Cerebellar cortex (tissue), 1 donor: ENCODE measurements at regions not wholly inside any gene's neighbourhood (a gene's known extent, or its start where the extent isn't known, plus 50 kb on each side); places are given as distances from the start of the nearest gene placed in this dataset.
"Not testable (repeated sequence)": the region's sequence is repeated elsewhere in the genome, so short reads cannot be mapped to it uniquely, and the experiment has no call there.

Source experiments
- DNase-seq: peaks from one replicate; pipeline ENCODE4 v3.0.0-alpha.2; 2015; ENCODE audit warnings: low spot score

DNA sequence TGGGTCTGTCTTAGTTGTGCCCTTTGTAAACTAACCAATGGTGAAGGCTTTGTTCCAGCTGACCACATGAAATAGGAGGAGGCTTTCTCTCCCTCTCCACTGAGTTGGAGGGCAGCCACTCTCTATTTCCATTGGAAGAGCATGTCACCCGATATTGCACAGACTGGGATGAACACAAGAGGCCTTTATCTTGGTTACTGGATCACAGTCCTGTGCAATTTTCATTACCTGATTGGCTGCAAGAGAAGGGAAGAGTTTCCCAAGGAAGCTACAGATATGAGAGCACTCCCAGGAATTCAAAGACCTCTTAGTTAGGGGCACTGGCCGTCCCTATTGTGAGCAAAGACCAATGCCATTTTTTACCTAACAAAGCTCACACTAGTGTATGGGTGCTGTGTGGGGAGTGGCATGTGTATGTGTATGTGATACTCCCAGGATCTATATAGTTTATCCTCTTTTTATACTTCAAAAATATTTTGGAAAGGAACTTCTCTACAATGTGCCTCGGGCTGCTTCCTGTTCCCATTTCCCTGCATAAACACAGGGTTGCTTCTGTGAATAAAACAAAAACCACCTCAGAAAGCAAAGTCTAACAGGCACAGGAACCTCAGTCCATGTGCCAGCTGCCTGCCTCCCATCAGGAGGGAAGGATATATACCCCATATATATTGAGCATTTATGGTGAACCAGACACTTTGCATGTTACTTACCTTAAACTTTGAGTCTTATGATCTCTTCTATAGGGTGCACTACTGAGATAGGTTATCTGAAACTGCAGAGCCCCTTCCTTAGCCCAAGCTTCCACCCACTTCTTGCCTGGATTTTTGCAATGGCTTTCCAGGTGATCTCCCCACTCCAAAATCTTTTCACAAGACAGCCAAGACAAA is 126.5 kb downstream of the RASSF10 start:
- peak; percentile 18 for DNase-seq

DNA sequence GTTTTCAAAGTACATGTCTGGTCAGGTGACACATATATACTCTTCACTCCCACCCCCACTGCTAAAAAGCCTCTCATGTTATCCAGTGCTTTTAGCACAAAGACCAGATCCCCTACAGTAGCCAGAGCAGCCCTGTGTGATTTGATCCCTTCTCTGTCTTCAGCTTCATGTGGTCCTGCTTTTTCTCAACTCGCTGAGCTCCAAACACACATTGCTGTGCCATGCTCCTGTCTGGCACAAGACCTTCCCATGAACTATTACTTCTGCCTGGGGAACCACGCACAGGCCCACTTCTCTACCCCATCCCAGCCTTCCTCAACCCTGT is 127.1 kb downstream of the RASSF10 start:
- DNase-seq = no peak

DNA sequence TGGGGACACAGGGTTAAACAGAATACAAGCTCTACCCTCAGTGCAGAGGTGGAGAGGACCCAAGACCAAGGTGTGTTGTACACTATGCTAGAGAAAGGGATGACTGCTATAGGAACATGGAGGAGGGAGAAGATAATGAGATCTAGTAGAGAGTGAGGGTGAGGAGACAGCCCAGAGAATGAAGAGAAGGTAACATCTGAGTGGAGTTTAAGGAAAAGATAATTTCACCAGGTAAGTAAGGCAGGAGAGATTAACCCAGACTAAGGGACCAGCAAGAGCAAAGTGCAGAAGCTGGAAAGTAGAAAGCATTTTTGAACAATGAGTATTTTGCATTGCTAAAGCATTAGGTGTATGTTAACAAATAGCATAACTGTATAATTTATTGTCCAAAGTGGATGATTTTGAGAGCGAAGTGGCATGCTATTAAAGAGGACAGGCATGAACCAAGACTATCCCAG is 128.8 kb downstream of the RASSF10 start:
- DNase-seq = no peak

DNA sequence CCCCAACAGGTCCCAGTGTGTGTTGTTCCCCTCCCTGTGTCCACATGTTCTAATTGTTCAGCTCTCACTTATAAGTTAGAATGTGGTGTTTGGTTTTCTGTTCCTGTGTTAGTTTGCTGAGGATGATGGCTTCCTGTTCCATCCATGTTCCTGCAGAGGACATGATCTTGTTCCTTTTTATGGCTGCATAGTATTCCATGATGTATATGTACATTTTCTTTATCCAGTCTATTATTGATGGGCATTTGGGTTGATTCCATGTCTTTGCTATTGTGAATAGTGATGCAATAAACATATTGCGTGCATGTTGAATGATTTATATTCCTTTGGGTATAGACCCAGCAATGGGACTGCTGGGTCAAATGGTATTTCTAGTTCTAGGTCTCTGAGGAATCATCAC is 130.0 kb downstream of the RASSF10 start:
- not testable (repeated sequence) for DNase-seq

DNA sequence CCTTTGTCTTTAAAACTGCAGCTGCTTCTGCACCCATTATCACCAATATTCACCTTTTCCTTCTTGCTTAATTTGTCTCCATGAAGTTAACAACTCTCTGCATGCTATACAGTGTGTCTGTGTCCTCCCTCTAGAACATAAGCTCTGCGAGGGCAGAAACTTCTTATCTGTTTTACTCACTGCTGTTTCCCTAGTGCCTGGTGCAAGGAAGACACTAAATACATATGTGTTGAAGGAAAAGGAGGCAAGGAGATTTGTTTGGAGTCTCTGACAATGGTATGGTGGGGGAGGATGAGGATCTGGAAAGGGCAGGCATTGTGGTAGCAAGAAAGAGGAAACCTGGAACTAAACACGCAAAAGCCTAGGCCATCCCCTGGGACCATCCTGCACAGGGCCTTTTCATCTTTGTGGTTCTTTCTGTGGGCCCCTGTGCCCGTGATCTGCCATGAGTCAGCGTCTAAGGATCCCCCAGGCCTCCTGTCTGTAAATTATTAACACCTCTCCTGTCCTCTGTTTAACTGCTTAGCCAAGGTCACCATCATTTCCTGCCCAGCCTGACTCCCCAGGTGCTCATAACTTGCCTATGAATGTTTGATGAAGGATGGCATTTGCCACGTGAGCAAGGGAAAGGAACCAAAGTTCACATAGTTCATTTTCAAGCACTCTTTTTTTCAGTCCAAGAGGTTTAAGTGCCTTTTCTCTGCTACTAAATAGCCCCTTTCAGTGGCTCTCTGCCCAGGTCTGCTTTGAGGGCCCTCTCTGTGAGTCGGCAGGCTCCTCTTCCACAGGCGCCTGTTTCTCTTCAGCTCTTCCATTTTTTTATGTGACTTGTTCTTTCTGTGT is 131.1 kb downstream of the RASSF10 start:
- DNase-seq = no peak

DNA sequence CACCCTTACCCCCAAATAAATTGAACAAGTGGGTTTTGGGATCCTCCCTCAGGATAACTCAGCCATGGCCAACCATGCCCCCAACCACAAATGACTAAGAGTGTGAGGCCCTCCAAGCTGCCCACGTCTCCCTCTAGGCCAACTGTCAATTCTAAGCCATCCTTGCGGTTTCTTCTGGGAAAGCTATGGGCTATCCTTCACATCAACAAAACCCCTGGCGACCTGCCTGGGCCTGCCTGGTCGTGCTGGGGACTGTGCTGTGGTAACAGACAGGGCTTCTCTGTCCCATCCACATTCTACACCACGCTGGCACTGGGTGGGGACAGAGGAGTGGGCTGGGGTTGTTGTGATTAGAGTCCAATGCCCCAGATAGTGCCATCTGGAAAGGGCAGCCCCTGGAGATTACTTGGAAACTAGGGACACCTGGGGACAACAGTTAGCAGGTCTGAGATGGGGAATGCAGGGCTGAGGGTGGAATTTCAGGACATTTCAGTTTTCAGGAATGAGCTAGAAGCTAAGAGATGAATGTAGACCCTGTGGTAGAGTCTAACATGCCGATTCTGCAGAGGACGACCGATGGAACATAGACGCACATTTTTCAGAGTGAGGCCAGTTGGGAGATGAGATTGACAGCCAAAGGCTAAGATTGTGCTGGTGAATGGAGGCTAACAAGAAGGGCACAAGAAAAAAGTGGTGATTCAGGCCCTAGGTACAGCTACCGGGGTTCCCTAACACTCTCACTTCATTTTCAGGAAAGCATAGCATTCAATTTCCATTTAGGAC is 131.9 kb downstream of the RASSF10 start:
- no peak for DNase-seq

DNA sequence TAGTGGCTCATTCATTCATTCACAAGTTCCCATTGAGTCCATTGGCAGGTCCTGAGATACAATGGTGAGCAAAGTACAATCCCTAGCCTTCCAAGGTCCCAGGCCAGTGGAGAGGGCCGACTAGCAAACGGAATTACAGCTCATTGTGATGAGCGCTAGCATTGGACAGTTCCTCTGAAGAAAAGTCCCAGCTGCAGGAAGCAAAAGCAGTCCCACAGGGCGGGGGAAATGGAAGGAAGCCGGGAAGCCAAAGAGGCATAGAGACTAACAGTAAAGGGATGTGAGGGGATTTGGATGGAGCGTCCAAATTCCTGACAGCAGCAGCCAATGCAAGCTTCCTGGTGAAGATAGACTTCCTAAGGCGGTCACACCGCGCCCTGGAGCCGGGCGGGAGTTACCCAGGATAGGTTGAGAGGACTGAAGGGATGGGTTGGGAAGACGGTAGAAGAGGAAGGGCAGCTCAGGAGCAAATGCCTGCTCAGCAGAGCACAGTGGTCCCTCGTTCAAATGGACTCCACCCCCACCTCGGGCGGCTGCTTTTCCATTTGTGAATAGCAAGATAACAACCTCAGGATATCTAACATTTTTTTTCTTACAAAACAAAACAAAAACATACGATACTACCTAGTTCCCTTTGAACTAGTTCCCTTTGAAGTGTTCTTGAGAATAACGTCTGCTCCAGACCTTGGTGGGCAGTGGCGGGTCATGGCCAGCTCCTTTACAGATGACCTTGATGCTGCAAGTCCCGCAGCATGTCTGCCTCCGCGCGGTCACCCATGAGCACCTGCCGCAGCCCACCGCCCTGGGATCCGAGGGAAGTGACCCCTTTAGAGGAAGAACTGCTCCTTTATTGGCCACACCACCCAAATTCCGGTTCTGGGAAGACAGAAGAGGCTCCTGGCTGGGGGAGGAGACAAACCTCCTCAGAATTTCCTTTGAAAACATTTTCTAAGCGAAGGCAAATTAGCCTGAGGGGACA is 132.9 kb downstream of the RASSF10 start:
- no peak for DNase-seq

DNA sequence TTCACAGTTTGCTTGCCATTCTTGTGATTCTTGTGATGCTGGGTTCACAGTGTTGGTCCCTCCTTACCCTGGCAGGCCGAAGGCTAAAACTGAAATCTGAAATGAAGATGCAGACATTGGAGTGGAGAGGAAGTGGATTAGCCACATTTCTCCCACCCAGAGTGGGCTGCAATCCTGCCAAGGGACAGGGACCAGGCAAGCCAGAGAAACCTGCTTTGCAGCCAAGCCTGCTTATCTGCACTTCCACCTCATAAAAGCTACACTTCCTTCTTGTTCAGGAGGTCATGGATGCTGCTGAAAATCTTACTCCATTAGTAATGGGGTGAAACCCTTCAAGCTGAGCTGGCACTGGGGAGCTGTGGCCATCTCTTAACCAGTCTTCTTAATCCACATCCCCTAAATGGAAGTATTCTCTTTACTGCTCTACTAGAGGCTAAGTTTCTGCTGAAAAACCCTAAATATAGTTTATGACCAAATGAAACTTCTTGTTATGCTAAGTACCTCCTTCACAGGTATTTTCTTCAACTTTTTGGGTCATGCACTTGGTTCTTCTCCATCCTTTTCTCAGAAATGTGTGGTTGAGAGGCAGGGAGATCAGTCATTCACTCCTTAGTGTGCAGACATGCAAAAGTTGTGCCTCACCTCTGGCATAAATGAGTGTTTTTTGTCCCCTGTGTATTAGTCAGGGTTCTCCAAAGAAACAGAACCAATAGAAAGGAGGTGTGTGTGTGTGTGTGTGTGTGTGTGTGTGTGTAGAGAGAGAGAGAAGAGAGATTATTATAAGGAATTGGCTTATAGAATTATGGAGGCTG is 133.9 kb upstream of the BMAL1 start:
- no peak for DNase-seq

DNA sequence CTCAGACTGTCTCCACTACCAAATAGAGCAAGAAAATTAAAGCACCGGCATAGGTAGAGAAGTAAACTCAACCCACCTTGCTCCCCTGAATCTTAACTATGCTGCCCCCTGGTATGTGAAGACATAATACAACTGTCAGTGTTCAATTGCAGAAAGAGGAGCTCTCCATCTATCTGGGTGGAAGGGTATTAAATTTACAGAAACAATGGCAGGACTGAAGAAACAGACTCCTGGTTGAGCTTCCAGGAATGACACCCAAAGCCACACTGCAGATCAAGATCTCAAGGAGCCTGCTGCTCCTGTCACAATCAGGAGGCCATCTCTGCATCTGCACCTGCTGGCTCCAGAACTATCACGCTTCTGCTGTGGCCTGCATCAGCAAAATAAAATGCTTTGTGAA is 132.1 kb upstream of the BMAL1 start:
- no peak for DNase-seq

DNA sequence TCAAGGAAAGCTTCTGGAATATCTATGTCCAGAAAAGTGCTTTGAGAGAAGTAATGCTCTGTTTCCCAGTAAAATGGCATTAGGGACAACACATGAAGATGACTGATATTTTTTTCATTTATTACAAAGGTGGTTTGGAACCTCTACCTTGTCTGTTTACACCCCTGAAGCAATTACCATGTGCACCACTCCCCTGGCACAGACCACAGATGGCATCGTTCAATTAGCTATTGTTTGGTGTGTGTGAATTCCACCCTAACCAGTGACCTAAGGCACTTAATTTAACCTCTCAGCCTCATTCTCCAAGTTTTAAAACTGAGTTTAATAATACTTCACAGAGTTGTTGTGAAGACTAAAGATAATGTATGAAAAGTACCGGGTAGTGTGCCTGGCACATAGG is 127.6 kb upstream of the BMAL1 start:
- DNase-seq = no peak

DNA sequence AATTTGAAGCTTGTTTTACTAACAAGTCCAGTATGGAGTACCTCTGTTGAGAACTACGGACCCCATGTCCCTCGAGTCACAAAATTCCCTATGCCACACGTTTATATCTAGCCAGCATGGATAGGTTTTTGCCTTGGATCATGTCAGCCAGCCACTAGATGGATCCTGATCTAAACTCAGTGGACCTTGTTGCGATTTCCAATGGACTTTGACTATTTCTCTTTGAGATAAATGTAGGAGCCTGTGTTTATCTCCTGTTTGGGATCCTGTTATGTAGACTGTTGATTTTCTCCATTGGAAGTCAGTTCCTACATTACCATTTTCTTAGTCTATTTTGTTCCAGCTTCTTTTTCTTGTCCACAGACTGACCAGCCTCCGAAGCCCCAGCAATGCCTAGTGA is 127.1 kb upstream of the BMAL1 start:
- no peak for DNase-seq

DNA sequence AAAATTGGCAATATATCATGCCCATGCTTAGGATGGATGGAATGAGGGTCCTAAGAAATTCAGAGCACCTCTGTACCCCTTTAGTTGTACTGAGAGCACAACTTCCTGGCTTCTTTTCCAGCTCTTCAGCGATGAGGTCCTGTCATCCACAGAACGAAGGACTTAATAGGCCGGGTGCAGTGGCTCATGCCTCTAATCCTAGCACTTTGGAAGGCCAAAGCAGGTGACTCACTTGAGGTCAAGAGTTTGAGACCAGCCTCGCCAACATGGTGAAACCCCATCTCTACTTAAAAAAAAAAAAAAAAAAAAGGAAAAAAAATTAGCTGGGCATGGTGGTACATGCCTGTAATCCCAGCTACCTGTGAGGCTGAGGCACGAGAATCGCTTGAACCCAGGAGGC is 125.3 kb upstream of the BMAL1 start:
- no peak for DNase-seq

DNA sequence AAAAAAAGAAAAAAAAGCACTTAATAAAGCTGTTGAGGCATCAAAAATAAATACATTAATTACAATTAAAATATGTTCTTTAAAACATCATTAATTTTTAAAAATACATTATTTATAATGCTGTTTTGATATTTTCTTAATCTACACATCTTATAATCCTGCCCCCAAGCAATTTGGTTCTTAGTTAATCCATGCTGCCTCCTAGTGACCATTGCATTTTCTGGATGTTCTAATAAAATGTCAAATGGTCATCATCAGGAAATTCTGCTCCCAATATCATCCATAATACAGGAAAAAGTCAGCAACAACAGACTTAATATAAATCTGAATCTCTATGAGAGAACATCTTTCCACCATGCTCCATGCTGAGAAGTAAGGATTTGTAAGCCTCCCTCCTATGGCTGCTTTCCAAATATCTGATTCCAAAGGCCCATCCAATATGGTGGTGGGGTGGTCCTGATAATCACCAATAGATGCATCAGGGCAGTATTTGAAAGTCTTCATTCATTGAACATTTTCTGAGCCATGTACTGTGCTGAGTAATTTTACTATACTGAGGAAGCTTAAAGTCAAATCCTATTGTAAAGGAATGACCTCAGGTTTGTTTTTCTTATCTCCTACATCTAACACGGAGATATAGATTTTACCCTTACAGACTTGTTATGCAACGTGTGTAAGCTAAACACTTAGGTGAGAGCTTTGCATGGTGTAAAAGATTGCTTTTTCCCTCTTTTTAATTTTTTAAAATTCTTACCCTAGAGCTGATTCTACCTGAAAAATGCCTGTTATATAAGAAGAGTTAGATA is 124.7 kb upstream of the BMAL1 start:
- DNase-seq = no peak

DNA sequence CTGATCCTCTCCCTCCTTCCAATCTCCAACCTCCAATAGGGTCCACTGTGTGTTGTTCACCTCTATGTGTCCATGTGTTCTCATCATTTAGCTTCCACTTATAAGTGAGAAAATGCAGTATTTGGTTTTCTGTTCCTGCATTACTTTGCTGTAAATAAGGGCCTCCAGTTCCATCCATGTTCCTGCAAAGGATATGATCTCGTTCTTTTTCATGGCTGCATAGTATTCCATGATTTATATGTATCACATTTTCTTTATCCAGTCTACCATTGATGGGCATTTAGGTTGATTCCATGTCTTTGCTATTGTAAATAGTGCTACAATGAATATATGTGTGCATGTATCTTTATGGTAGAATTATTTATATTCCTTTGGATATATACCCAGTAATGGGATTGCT is 123.2 kb upstream of the BMAL1 start:
- not testable (repeated sequence) for DNase-seq

DNA sequence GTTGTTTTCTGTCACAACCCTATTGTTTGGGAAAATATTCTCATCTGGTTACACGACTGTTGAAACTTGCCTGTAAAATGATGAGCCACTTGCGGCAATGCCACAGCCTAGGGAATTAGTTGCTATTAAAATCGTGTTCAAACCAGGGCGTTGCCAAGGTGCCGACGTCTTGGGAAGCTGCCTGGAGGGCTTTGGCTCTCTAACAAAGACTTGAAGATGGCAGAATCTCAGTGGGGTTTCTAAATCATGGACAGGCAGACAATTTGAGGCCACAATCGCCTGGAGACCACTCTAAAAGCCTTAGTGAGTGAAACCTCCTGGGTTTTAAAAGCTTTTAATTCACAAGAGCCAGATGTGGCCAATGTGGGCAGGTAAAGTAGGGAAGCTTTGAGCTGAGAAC is 117.2 kb upstream of the BMAL1 start:
- DNase-seq = no peak

DNA sequence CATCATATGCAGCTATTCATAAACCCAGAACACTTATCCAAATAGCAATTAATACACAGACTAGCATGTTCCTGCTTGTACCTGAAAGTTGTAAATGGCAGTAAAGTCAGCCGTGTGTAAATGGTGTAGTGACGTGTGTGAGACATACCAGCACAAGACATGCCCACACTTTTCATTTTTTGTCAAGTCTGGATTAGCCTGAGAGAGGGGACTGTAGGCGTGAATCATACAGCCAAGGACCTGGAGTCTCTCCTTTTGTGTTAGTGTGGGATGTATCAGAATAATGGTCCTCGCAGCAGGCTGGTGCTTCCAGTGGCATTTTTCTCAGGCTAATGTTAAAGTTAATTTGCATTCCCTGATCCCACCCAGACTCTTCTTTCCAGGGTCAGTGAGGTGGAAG is 116.8 kb upstream of the BMAL1 start:
- DNase-seq = no peak

DNA sequence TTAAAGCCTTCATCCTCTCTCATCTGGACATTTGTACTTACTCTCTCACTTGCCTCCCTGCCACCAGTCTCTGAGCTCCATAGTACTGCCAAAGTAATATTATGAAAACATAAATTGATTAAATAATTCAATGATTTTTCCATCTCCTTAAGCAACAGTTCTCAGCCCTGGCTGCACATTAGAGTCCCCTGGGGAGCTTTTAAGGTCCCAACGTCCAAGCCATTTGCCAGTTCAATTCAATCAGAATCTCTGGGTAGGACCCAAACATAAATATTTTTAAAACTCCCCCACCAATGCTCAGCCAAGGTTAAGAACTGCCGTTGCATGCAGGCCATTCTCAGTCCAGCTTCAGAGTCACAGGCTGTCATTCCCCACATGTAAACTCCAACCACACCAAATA is 114.4 kb upstream of the BMAL1 start:
- DNase-seq = no peak

DNA sequence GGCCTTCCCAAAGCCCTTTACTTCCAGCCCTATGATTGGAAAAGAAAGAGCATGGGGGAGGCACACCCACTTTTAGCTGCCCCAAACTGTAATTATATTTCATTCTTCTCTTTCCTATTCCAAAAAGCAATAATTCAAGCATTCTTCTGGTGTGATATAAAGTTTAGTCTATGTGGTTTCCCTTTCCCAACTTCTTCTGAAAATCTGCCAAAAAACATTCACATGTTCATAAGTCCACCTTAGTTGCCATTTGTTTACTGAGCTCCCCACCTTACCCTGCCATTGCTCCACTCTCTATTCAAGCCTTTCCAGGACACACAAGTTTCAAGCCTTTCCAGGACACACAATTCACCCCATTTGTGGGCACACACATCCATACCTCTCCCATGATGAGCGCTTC is 111.6 kb upstream of the BMAL1 start:
- no peak for DNase-seq

DNA sequence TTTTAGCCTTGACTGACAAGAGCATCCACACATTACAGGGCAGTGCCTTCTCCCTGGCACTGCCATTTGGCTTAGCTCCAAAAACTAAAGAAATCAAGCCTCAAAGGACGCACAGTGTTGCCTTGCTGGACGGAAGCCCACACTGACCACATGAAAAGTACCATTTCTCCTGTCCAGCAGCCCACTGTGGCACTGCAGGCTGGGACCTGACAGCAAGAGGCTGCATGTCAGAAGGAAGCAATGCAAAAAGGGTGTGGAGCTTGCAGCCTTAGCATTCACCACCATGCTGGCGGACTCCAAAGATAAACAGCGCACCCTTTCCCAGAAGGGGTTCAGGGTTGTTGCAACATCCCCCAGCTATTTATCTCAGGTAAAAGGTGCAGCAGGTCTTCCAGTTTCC is 109.3 kb upstream of the BMAL1 start:
- DNase-seq = peak; percentile 3

DNA sequence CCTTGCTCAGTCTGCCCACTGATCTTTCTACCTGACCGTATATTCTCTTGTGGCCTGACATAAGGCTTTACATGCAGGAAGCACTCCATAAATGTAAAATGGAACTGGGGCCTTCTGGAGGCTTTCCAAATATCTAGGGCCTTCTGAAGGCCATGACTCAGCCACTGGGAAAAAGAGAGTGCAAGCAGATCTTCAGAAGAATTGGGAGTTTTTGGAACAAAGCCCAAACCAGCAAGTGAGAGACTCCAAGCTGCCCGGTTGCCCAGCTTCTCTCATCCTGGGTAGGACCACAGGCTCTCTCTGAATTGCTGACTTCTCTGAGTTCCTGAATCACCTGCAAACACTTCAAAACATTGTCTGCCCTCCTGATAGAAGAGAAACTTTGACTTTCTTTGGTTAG is 107.9 kb upstream of the BMAL1 start:
- no peak for DNase-seq
